ENCODE measurements at regions not wholly inside any gene's neighbourhood (a gene's known extent, or its start where the extent isn't known, plus 50 kb on each side); places are given as distances from the start of the nearest gene placed in this dataset.

GRCh38 chr1:177872308-177872900, 97.5 kb downstream of the SEC16B start:
- TF ChIP-seq POLR2A (IDR thresholded peaks at IDR 0.05), result no peak
- no peak for TF ChIP-seq EP300 (IDR thresholded peaks at IDR 0.05)
- no peak for TF ChIP-seq CTCF (IDR thresholded peaks at IDR 0.05)

All from tibial nerve (tissue), 4 donors.